Activated T-helper 2 cell treated with anti-CD3 and anti-CD28 coated beads, Interferon-gamma antibody, Interleukin-2, Interleukin-4, amounts not matched to agents 10 μg/mL and 5 μg/mL and 100 μg/mL, durations not matched to agents 14 hours and 24 hours and 36 hours (primary cell): ENCODE measurements at regions not wholly inside any gene's neighbourhood (a gene's known extent, or its start where the extent isn't known, plus 50 kb on each side); places are given as distances from the start of the nearest gene placed in this dataset.

ENCODE experiments used
- DNase-seq: peaks from one replicate; pipeline ENCODE4 v3.0.0; 2021; ENCODE audit warnings: low spot score
- H3K27ac Mint-ChIP-seq: one replicate; pipeline ENCODE4 v1.8.0; 2021; ENCODE audit warnings: mixed read lengths
- H3K27me3 Mint-ChIP-seq: one replicate; pipeline ENCODE4 v1.8.0; 2021; ENCODE audit warnings: low read depth, mixed read lengths
- H3K36me3 Mint-ChIP-seq: one replicate; pipeline ENCODE4 v1.8.0; 2021; ENCODE audit warnings: low read depth, mixed read lengths
- H3K4me1 Mint-ChIP-seq: one replicate; pipeline ENCODE4 v1.8.0; 2021; ENCODE audit warnings: low read depth, mixed read lengths
- H3K4me3 Mint-ChIP-seq: one replicate; pipeline ENCODE4 v1.8.0; 2021; ENCODE audit warnings: low read depth, mild to moderate bottlenecking, moderate library complexity, mixed read lengths
- H3K9me3 Mint-ChIP-seq: one replicate; pipeline ENCODE4 v1.8.0; 2021; ENCODE audit warnings: mixed read lengths
- intact Hi-C: fragments of 100-400 bp; cut with micrococcal nuclease; formaldehyde crosslinking; loops from one replicate; pipeline ENCODE4 v1.15.1; 2023

GRCh38 chr9:3161912-3162311, 318.0 kb upstream of the PUM3 start:
- Mint-ChIP-seq H3K36me3 (no peaks in the 10 kb centered on the region), H3K27me3 (peaks cover 13% of the 10 kb centered on the region), H3K4me3 (no peak overlapping the region), H3K4me1 (no peaks in the 10 kb centered on the region), H3K27ac (no peak overlapping the region), H3K9me3 (no peaks in the 10 kb centered on the region)
- intact Hi-C loops = no loop called here
- no peak for DNase-seq

DNA sequence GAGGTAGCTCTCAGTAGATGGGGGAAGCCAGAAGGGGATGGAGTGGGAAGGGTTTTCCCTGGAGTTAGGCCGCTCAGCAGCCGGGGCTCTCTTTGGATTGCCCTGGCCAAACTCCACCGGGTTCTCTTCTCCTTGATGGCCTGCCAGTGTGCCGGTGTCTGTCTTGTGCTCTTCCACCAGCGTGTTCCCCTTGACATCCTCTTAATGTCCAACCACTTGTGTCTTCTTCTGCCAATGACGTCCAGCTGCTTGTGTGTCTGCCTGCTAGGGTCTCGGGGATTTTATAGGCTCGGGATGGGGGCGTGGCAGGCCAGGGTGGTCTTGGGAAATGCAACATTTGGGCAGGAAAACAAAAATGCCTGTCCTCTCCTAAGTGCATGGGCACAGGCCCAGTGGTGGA, 313.1 kb upstream of the PUM3 start:
- intact Hi-C loops = no loop called here
- Mint-ChIP-seq H3K27ac (no peak overlapping the region), H3K4me3 (no peak overlapping the region)

GRCh38 chr9:3151672-3152576, 308.0 kb upstream of the PUM3 start:
- no peaks in the 10 kb centered on the region for H3K36me3 Mint-ChIP-seq
- H3K4me3 Mint-ChIP-seq = no peak overlapping the region
- intact Hi-C loops = no loop called here
- no peaks in the 10 kb centered on the region for H3K4me1 Mint-ChIP-seq
- DNase-seq = no peak
- H3K27me3 Mint-ChIP-seq = peaks cover 8% of the 10 kb centered on the region
- no peaks in the 10 kb centered on the region for H3K9me3 Mint-ChIP-seq
- H3K27ac Mint-ChIP-seq = no peak overlapping the region

More for the DNA sequence above, 313.1 kb upstream of the PUM3 start:
- Mint-ChIP-seq H3K9me3 (no peaks in the 10 kb centered on the region), H3K36me3 (no peaks in the 10 kb centered on the region), H3K4me1 (no peaks in the 10 kb centered on the region), H3K27me3 (peaks cover 8% of the 10 kb centered on the region)
- DNase-seq = no peak

- intact Hi-C loops = no loop called here
- Mint-ChIP-seq H3K4me3 (no peak overlapping the region), H3K36me3 (no peaks in the 10 kb centered on the region), H3K4me1 (no peaks in the 10 kb centered on the region), H3K27ac (no peak overlapping the region), H3K9me3 (no peaks in the 10 kb centered on the region), H3K27me3 (peaks cover 8% of the 10 kb centered on the region)
- no peak for DNase-seq
These were observed 306.2 kb upstream of the PUM3 start for GRCh38 chr9:3150074-3150473.

DNA sequence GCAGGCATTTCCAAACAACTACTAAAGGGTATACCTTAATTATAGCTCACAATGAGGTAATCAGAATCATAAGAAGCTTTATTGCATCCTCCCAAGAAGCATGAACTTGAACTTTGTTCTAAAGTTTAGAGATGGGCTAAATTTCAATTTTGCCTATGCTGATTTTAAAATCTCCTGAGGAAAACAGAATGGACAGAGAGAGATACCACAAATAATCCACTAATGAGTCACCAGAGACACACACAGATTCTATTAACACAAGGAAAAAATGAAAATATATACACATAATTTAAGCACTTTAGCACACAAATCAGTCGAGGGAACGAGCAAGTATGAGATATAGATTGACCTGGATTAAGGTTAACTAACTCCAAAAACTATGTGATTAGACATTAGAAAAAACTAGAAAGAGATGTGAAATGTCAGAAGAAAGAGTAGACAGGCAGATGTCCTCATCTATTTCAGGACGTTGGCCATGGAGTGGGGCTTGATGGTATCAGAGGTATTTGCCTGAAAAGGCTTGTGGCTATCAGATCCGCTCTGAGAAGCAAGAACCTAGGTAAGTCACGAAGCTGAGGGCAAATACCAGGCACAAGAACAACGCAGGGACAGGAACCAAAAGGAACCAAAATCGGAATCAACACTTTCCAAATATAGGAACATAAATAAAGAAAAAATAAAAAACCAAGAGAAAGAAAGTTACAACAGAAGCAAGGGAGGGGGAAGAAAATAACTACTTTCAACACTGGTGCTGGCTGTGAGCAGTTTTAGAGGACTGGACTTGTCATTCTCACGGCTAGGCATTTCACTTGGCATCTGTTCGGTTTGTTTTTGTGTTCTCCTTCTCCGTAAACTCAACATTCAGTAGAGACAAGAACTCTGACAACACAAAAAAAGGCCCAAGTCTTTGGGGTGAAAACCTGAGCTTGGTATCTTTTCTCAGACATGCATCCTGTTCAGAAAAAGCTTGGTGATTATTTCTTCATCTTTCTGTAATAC, 294.6 kb upstream of the PUM3 start:
- Mint-ChIP-seq H3K4me1 (no peaks in the 10 kb centered on the region), H3K27ac (no peak overlapping the region), H3K9me3 (peaks cover 3% of the 10 kb centered on the region), H3K4me3 (no peak overlapping the region), H3K36me3 (no peaks in the 10 kb centered on the region), H3K27me3 (peaks cover 15% of the 10 kb centered on the region)
- intact Hi-C loops = no loop called here
- DNase-seq = no peak

GRCh38 chr9:3137347-3137695, 293.4 kb upstream of the PUM3 start:
- intact Hi-C loops = no loop called here

DNA sequence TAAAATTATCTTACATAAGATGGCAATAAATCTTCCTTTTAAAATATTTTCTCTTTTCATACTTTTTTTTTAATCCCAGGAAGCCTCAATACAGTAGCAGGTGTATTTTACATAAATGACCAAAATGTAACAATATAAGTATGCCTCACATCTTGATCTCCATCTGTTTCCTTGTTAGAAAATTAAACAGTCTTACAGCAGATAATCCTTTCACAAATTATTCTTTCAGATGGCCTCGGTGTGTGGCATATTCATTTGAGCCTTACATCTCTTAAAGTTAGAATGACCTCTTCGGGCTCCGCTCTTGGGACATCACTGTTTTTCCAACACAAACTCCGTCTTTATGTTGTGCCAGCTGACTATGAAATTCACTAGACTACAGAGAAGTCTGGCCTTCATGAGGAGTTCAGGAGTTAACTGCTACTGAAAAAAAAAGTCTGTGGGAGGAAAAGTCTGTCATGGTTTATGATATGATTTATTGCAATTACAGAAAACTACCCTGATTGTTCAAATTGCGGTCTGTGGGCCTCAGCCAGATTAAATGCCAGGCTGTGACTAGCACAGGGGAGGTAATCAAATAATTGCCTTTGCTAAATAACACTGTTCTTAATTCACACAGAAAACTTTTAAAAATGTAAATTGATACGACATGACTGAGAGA, 292.9 kb upstream of the PUM3 start:
- no peaks in the 10 kb centered on the region for H3K4me1 Mint-ChIP-seq
- H3K9me3 Mint-ChIP-seq = no peaks in the 10 kb centered on the region
- H3K27ac Mint-ChIP-seq = no peak overlapping the region
- H3K36me3 Mint-ChIP-seq = no peaks in the 10 kb centered on the region
- no peak for DNase-seq
- no peak overlapping the region for H3K4me3 Mint-ChIP-seq
- peaks cover 15% of the 10 kb centered on the region for H3K27me3 Mint-ChIP-seq
- intact Hi-C loops = no loop called here

More at GRCh38 chr9:3137347-3137695, 293.4 kb upstream of the PUM3 start:
- no peaks in the 10 kb centered on the region for H3K9me3 Mint-ChIP-seq
- H3K4me3 Mint-ChIP-seq = no peak overlapping the region
- no peaks in the 10 kb centered on the region for H3K36me3 Mint-ChIP-seq
- H3K27ac Mint-ChIP-seq = no peak overlapping the region
- H3K27me3 Mint-ChIP-seq = peaks cover 15% of the 10 kb centered on the region
- no peaks in the 10 kb centered on the region for H3K4me1 Mint-ChIP-seq
- DNase-seq = no peak

- Mint-ChIP-seq H3K36me3 (no peaks in the 10 kb centered on the region), H3K9me3 (no peaks in the 10 kb centered on the region), H3K4me3 (no peak overlapping the region), H3K27me3 (peaks cover 15% of the 10 kb centered on the region), H3K27ac (no peak overlapping the region), H3K4me1 (no peaks in the 10 kb centered on the region)
- no peak for DNase-seq
- intact Hi-C loops = no loop called here
These were observed 292.3 kb upstream of the PUM3 start for GRCh38 chr9:3136230-3136629.

DNA sequence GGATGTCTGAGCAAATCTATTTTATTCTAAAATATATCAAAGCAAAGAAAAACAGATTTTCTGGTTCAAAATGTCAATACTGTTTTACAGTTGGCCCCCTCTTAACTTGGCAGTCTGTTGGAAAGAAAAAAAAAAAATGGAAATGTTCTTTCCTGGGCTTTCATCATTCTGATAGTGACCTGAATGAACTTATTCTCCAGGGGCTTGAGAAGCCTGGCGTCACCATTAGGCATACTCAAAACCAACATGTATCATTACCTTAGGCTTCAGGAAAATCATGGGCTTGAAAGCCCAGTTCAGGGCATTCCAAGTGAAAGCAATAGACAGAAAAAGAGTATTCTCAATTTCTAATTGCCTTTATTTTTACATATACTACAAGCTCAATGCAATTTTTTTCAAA, 283.7 kb upstream of the PUM3 start:
- Mint-ChIP-seq H3K4me3 (no peak overlapping the region), H3K9me3 (no peaks in the 10 kb centered on the region), H3K4me1 (no peaks in the 10 kb centered on the region), H3K27me3 (peaks cover 3% of the 10 kb centered on the region), H3K27ac (no peak overlapping the region), H3K36me3 (no peaks in the 10 kb centered on the region)
- no peak for DNase-seq
- intact Hi-C loops = no loop called here

GRCh38 chr9:3125602-3126405, 281.9 kb upstream of the PUM3 start:
- intact Hi-C loops = no loop called here
- Mint-ChIP-seq H3K4me3 (no peak overlapping the region), H3K27me3 (peaks cover 3% of the 10 kb centered on the region), H3K36me3 (no peaks in the 10 kb centered on the region), H3K9me3 (no peaks in the 10 kb centered on the region), H3K27ac (no peak overlapping the region), H3K4me1 (no peaks in the 10 kb centered on the region)
- DNase-seq = no peak

- Mint-ChIP-seq H3K27me3 (peaks cover 3% of the 10 kb centered on the region), H3K27ac (no peak overlapping the region), H3K9me3 (no peaks in the 10 kb centered on the region), H3K4me1 (no peaks in the 10 kb centered on the region), H3K4me3 (no peak overlapping the region), H3K36me3 (no peaks in the 10 kb centered on the region)
- intact Hi-C loops = no loop called here
- no peak for DNase-seq
These were observed 280.1 kb upstream of the PUM3 start for GRCh38 chr9:3124001-3124400.

GRCh38 chr9:3118081-3118480, 274.2 kb upstream of the PUM3 start:
- Mint-ChIP-seq H3K27me3 (no peaks in the 10 kb centered on the region), H3K4me1 (no peaks in the 10 kb centered on the region), H3K9me3 (peaks cover 5% of the 10 kb centered on the region), H3K4me3 (no peak overlapping the region), H3K36me3 (no peaks in the 10 kb centered on the region), H3K27ac (no peak overlapping the region)
- intact Hi-C loops = no loop called here
- no peak for DNase-seq
